Left lung (tissue), 4 donors: ENCODE measurements at regions not wholly inside any gene's neighbourhood (a gene's known extent, or its start where the extent isn't known, plus 50 kb on each side); places are given as distances from the start of the nearest gene placed in this dataset.

ENCODE experiments used
- ATAC-seq: fragments of 200-7000 bp; cut with Tn5 transposase; one replicate; pipeline ENCODE4 v1.9.1; 2020; ENCODE audit warnings: moderate library complexity
- DNase-seq, 4 donors: peaks; one replicate each; pipeline ENCODE4 v3.0.0-alpha.2; 2013 to 2020
- H3K27ac ChIP-seq, 2 donors: fragments of 200-600 bp; sonication (generic) in 1 of 2; one replicate each; pipeline versions ENCODE4 v1.5.0 to v1.8.0; 2020 to 2021
- H3K27me3 ChIP-seq, 2 donors: fragments of 200-600 bp; sonication (generic) in 1 of 2; one replicate each; pipeline versions ENCODE4 v1.5.0 to v1.8.0; 2020 to 2021
- H3K36me3 ChIP-seq, 2 donors: fragments of 200-600 bp; sonication (generic) in 1 of 2; one replicate each; pipeline versions ENCODE4 v1.5.0 to v1.8.0; 2020 to 2021
- H3K4me1 ChIP-seq, 2 donors: fragments of 200-600 bp; one replicate each; pipeline ENCODE4 v1.8.0; 2021
- H3K4me3 ChIP-seq, 2 donors: fragments of 200-600 bp; sonication (generic) in 1 of 2; one replicate each; pipeline versions ENCODE4 v1.5.0 to v1.8.0; 2020 to 2021; ENCODE audit warnings: mild to moderate bottlenecking in 1 of 2
- H3K9me3 ChIP-seq, 2 donors: fragments of 200-600 bp; sonication (generic) in 1 of 2; one replicate each; pipeline versions ENCODE4 v1.5.0 to v1.8.0; 2020 to 2021
- intact Hi-C, 2 donors: fragments of 100-400 bp; cut with DNase I; formaldehyde crosslinking; loops; one replicate each; pipeline versions ENCODE4 v1.11.2 to v1.14.2; 2022
- TF ChIP-seq, protein P1 (sequence below), 2 donors: fragments of 200-600 bp; sonication (generic) in 1 of 2; IDR thresholded peaks; one replicate each; pipeline versions ENCODE4 v1.5.0 to v1.8.0; 2021; ENCODE audit warnings: antibody characterized with exemption in 2 of 2
- donor health status: DM: no; HTN: yes; CAD: no.
- donor health status: DM: no; HTN: no; CAD: no.

DNA sequence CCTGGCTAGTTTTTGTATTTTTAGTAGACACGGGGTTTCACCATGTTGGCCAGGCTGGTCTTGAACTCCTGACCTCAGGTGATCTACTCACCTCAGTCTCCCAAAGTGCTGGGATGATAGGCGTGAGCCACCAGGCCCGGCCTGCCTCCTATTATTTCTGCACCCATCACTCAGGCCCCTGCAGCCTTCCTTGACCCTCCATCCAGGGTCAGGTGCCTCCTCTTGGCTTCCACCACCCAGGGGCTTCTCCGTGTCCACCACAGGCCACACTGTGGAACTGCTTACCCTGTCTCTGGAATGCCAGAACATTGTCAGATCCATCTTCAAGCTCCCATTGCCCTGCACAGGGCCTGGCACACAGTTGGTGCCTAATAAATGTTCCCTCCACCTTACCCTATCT is 75.4 kb upstream of the RTL6 start:
- TF ChIP-seq, protein P1, sequence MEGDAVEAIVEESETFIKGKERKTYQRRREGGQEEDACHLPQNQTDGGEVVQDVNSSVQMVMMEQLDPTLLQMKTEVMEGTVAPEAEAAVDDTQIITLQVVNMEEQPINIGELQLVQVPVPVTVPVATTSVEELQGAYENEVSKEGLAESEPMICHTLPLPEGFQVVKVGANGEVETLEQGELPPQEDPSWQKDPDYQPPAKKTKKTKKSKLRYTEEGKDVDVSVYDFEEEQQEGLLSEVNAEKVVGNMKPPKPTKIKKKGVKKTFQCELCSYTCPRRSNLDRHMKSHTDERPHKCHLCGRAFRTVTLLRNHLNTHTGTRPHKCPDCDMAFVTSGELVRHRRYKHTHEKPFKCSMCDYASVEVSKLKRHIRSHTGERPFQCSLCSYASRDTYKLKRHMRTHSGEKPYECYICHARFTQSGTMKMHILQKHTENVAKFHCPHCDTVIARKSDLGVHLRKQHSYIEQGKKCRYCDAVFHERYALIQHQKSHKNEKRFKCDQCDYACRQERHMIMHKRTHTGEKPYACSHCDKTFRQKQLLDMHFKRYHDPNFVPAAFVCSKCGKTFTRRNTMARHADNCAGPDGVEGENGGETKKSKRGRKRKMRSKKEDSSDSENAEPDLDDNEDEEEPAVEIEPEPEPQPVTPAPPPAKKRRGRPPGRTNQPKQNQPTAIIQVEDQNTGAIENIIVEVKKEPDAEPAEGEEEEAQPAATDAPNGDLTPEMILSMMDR (IDR thresholded peaks at IDR 0.05) = no peak
- Histone ChIP-seq H3K36me3 (no peaks in the 10 kb centered on the region), H3K4me3 (no peak overlapping the region), H3K9me3 (peaks cover 0 to 2% of the 10 kb centered on the region in 2 donors), H3K27me3 (peaks cover 0 to 51% of the 10 kb centered on the region in 2 donors), H3K27ac (no peak overlapping the region), H3K4me1 (no peaks in the 10 kb centered on the region)
- intact Hi-C loops = no loop called here
- DNase-seq (peak in 1 of 4 donors; percentile 13), ATAC-seq (no peak)

- ATAC-seq (no peak), DNase-seq (peak in 2 of 4 donors; percentile 29 to 54)
- intact Hi-C loops = no loop called here
- H3K4me1 ChIP-seq = no peaks in the 10 kb centered on the region
- TF ChIP-seq, protein P1 (IDR thresholded peaks at IDR 0.05) = no peak
- H3K27ac ChIP-seq = no peak overlapping the region
- peaks cover 0 to 43% of the 10 kb centered on the region in 2 donors for H3K27me3 ChIP-seq
- peaks cover 0 to 2% of the 10 kb centered on the region in 2 donors for H3K9me3 ChIP-seq
- H3K4me3 ChIP-seq = no peak overlapping the region
- H3K36me3 ChIP-seq = no peaks in the 10 kb centered on the region
Observed at GRCh38 chr22:44572414-44573207, 74.6 kb upstream of the RTL6 start.

DNA sequence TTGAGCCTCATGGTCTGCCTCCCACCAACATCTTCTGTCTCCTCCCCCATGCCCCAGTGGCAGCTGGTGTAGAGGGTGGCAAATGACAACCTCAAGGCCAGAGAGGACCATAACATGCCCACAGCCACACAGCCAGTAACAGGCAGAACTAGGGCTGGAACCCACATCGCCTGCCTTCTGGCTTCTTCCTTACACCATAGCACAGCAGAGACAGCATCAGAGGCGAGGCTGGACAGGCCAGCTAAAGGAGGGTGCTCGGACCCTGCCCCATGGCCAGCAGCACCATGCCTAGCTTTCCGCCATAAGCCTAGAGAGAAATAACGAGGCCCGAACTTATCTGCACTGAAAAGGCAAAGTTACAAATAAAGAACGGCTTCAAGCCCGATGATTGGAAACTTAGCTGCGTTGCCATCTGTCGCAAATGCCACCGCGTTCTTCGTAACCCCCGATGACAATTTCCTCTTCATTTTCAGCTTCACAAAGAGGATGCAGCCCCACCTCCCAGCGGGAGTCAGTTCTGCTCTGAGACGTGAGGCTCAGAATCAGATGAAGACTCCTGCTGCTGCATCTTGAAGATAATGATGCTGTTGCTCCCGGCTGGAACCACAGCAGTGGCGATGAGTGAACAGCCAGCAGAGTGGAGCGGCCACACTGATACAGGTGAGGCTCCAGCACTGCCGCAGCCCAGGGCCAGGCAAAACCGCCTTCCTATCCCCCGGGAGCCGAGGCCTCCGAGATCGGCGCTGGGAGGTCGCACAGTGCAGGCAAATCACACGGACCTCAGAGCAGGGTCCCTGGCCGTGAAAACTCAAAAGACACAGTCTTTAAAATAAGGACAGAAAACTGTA is 73.8 kb upstream of the RTL6 start:
- DNase-seq (peak in 2 of 4 donors; percentile 11 to 70), ATAC-seq (no peak)
- Histone ChIP-seq H3K4me1 (no peaks in the 10 kb centered on the region), H3K27me3 (peaks cover 0 to 37% of the 10 kb centered on the region in 2 donors), H3K4me3 (no peak overlapping the region), H3K27ac (no peak overlapping the region), H3K9me3 (peaks cover 0 to 2% of the 10 kb centered on the region in 2 donors), H3K36me3 (no peaks in the 10 kb centered on the region)
- intact Hi-C loops = no loop called here
- TF ChIP-seq, protein P1 (IDR thresholded peaks at IDR 0.05) = no peak

GRCh38 chr22:44570476-44571445 is 72.7 kb upstream of the RTL6 start:
- no peak overlapping the region for H3K4me3 ChIP-seq
- DNase-seq = peak in 2 of 4 donors; percentile 19 to 38
- peaks cover 0 to 28% of the 10 kb centered on the region in 2 donors for H3K27me3 ChIP-seq
- H3K36me3 ChIP-seq = no peaks in the 10 kb centered on the region
- H3K4me1 ChIP-seq = no peaks in the 10 kb centered on the region
- TF ChIP-seq, protein P1 (IDR thresholded peaks at IDR 0.05) = no peak
- intact Hi-C loops = no loop called here
- H3K27ac ChIP-seq = no peak overlapping the region
- no peak for ATAC-seq
- peaks cover 0 to 2% of the 10 kb centered on the region in 2 donors for H3K9me3 ChIP-seq
